WTC11 (cell line): ENCODE measurements at regions not wholly inside any gene's neighbourhood (a gene's known extent, or its start where the extent isn't known, plus 50 kb on each side); places are given as distances from the start of the nearest gene placed in this dataset.

ENCODE experiments used
- ATAC-seq: fragments of 200-7000 bp; cut with Tn5 transposase; 2 replicates; pipeline ENCODE4 v1.10.0; 2021; ENCODE audit warnings: mild to moderate bottlenecking, moderate library complexity
- CTCF ChIA-PET: fragments of 300-600 bp; sonication (Branson Sonifier 250); formaldehyde crosslinking; loops from one replicate; lab custom pipeline; 2021; ENCODE audit warnings: antibody characterized with exemption; lab: Charles Lee
- POLR2A ChIA-PET: fragments of 350-600 bp; sonication (Branson Sonifier 250); formaldehyde crosslinking; loops from one replicate; lab custom pipeline; 2021; ENCODE audit warnings: antibody characterized with exemption; lab: Charles Lee
- DNase-seq: peaks from one replicate; pipeline ENCODE4 v3.0.0; 2021; ENCODE audit warnings: low spot score
- H3K27ac Mint-ChIP-seq: 2 replicates; pipeline ENCODE4 v1.8.0; 2021; ENCODE audit warnings: mixed read lengths
- H3K27me3 Mint-ChIP-seq: 2 replicates; pipeline ENCODE4 v1.8.0; 2021; ENCODE audit warnings: low read depth, mild to moderate bottlenecking, moderate library complexity, mixed read lengths
- H3K36me3 Mint-ChIP-seq: 2 replicates; pipeline ENCODE4 v1.8.0; 2021; ENCODE audit warnings: mixed read lengths
- H3K4me1 Mint-ChIP-seq: 2 replicates; pipeline ENCODE4 v1.8.0; 2022; ENCODE audit warnings: mixed read lengths
- H3K4me3 Mint-ChIP-seq: 2 replicates; pipeline ENCODE4 v1.8.0; 2021; ENCODE audit warnings: mild to moderate bottlenecking, moderate library complexity, mixed read lengths
- H3K9me3 Mint-ChIP-seq: 2 replicates; pipeline ENCODE4 v1.8.0; 2021; ENCODE audit warnings: mixed read lengths
- AFF4 ChIP-seq: sonication (generic); formaldehyde crosslinking; IDR thresholded peaks from 2 replicates; pipeline ENCODE4 v1.8.1; 2023; ENCODE audit warnings: mild to moderate bottlenecking, missing genetic modification reagents, borderline replicate concordance
- E2F4 ChIP-seq: sonication (generic); formaldehyde crosslinking; IDR thresholded peaks from 2 replicates; pipeline ENCODE4 v1.8.1; 2022; ENCODE audit warnings: low read depth, mild to moderate bottlenecking, moderate library complexity, missing genetic modification reagents, borderline replicate concordance
- E2F5 ChIP-seq: sonication (generic); formaldehyde crosslinking; IDR thresholded peaks from 2 replicates; pipeline ENCODE4 v1.8.1; 2022; ENCODE audit warnings: mild to moderate bottlenecking, moderate library complexity, missing genetic modification reagents
- ELF4 ChIP-seq: sonication (generic); formaldehyde crosslinking; IDR thresholded peaks from 2 replicates; pipeline ENCODE4 v1.8.1; 2022; ENCODE audit warnings: low read depth, mild to moderate bottlenecking, moderate library complexity, missing genetic modification reagents
- PRDM15 ChIP-seq: sonication (generic); formaldehyde crosslinking; IDR thresholded peaks from 2 replicates; pipeline ENCODE4 v1.8.0; 2022; ENCODE audit warnings: missing genetic modification reagents
- SMAD3 ChIP-seq: sonication (generic); formaldehyde crosslinking; IDR thresholded peaks from 2 replicates; pipeline ENCODE4 v1.8.0; 2022; ENCODE audit warnings: missing genetic modification reagents, mild to moderate bottlenecking, borderline replicate concordance
- TP53 ChIP-seq: sonication (generic); formaldehyde crosslinking; IDR thresholded peaks from 2 replicates; pipeline ENCODE4 v1.8.1; 2023; ENCODE audit warnings: mild to moderate bottlenecking, missing genetic modification reagents

- no peak for TF ChIP-seq SMAD3 (CRISPR knock-in tag)
- TF ChIP-seq E2F5 (CRISPR knock-in tag), result no peak
- no peak for TF ChIP-seq TP53 (CRISPR knock-in tag)
These were observed 738.4 kb upstream of the ID2 start (continued) for GRCh38 chr2:7943446-7943845.

GRCh38 chr2:7945026-7945425 is 736.8 kb upstream of the ID2 start:
- CTCF ChIA-PET, result no interaction called here
- H3K4me1 Mint-ChIP-seq, result no peaks in the 10 kb centered on the region; the same call in 1 of the 2 replicates
- H3K27me3 Mint-ChIP-seq, result no peaks in the 10 kb centered on the region; the same call in 1 of the 2 replicates

More at GRCh38 chr2:7945026-7945425, 736.8 kb upstream of the ID2 start:
- H3K4me3 Mint-ChIP-seq, result no peak overlapping the region
- no peaks in the 10 kb centered on the region for H3K36me3 Mint-ChIP-seq
- POLR2A ChIA-PET, result no interaction called here
- no peak for ATAC-seq
- no peak for TF ChIP-seq ELF4
- no peak for TF ChIP-seq AFF4 (CRISPR knock-in tag)
- no peak for TF ChIP-seq E2F4 (CRISPR knock-in tag)
- TF ChIP-seq PRDM15 (CRISPR knock-in tag), result no peak
- no peak for DNase-seq
- no peaks in the 10 kb centered on the region for H3K9me3 Mint-ChIP-seq
- no peak overlapping the region for H3K27ac Mint-ChIP-seq
